GM23338 (cell line): ENCODE measurements at regions not wholly inside any gene's neighbourhood (a gene's known extent, or its start where the extent isn't known, plus 50 kb on each side); places are given as distances from the start of the nearest gene placed in this dataset.

Experiments used
- ATAC-seq: fragments of 200-7000 bp; cut with Tn5 transposase; 3 replicates; pipeline ENCODE4 v1.9.1; 2020
- DNase-seq: peaks from one replicate; pipeline ENCODE4 v3.0.0-alpha.2; 2015; ENCODE audit warnings: low spot score
- H2AFZ ChIP-seq: fragments of 200-600 bp; sonication (generic); 2 replicates; pipeline ENCODE4 v1.8.0; 2016; ENCODE audit warnings: antibody characterized with exemption, mild to moderate bottlenecking, moderate library complexity
- H3F3A ChIP-seq: fragments of 200-600 bp; sonication (generic); replicated peaks from 2 replicates; pipeline ENCODE4 v1.8.0; 2017; ENCODE audit warnings: antibody characterized with exemption, mixed run types, low read depth
- H3K27ac ChIP-seq: fragments of 200-600 bp; sonication (generic); 2 replicates; pipeline ENCODE4 v1.6.1; 2016; ENCODE audit warnings: low read depth
- H3K27me3 ChIP-seq: fragments of 200-600 bp; sonication (generic); 2 replicates; pipeline ENCODE4 v1.8.0; 2016; ENCODE audit warnings: mild to moderate bottlenecking, mixed run types, moderate library complexity; ENCODE audit not compliant: insufficient read depth
- H3K36me3 ChIP-seq: fragments of 200-600 bp; sonication (generic); 2 replicates; pipeline ENCODE4 v1.8.0; 2016; ENCODE audit warnings: mild to moderate bottlenecking; ENCODE audit not compliant: insufficient read depth
- H3K4me1 ChIP-seq: fragments of 200-600 bp; sonication (generic); 2 replicates; pipeline ENCODE4 v1.8.0; 2016; ENCODE audit warnings: mild to moderate bottlenecking, moderate library complexity; ENCODE audit not compliant: insufficient read depth
- H3K4me2 ChIP-seq: fragments of 200-600 bp; sonication (generic); 2 replicates; pipeline ENCODE4 v1.7.1; 2017; ENCODE audit warnings: mixed run types
- H3K4me3 ChIP-seq: fragments of 200-600 bp; sonication (generic); 2 replicates; pipeline ENCODE4 v1.6.1; 2016; ENCODE audit warnings: mixed run types
- H3K79me2 ChIP-seq: fragments of 200-600 bp; sonication (generic); replicated peaks from 2 replicates; pipeline ENCODE4 v1.8.0; 2017; ENCODE audit warnings: mild to moderate bottlenecking; ENCODE audit not compliant: insufficient read depth
- H3K9me2 ChIP-seq: fragments of 200-600 bp; sonication (generic); 2 replicates; pipeline ENCODE4 v1.8.0; 2017; ENCODE audit not compliant: insufficient read depth
- H4K20me1 ChIP-seq: fragments of 200-600 bp; sonication (generic); replicated peaks from 2 replicates; pipeline ENCODE4 v1.8.0; 2017; ENCODE audit warnings: mild to moderate bottlenecking; ENCODE audit not compliant: insufficient read depth
- H3K27ac Mint-ChIP-seq: 2 replicates; pipeline ENCODE4 v1.8.0; 2020; ENCODE audit warnings: inconsistent platforms, mild to moderate bottlenecking, moderate library complexity, mixed read lengths
- H3K27me3 Mint-ChIP-seq: 3 replicates; pipeline ENCODE4 v1.8.0; 2022; ENCODE audit warnings: low read depth, mild to moderate bottlenecking, moderate library complexity, mixed read lengths, inconsistent platforms; ENCODE audit not compliant: insufficient read depth, poor library complexity
- H3K36me3 Mint-ChIP-seq: 3 replicates; pipeline ENCODE4 v1.8.0; 2021; ENCODE audit warnings: low read depth, mild to moderate bottlenecking, inconsistent platforms, moderate library complexity, mixed read lengths
- H3K4me1 Mint-ChIP-seq: 3 replicates; pipeline ENCODE4 v1.8.0; 2020; ENCODE audit warnings: mild to moderate bottlenecking, inconsistent platforms, mixed read lengths
- H3K4me3 Mint-ChIP-seq: 3 replicates; pipeline ENCODE4 v1.8.0; 2021; ENCODE audit warnings: moderate library complexity, mild to moderate bottlenecking, inconsistent platforms, mixed read lengths
- H3K9me3 Mint-ChIP-seq: 3 replicates; pipeline ENCODE4 v1.8.0; 2020; ENCODE audit warnings: moderate library complexity, mild to moderate bottlenecking, inconsistent platforms, mixed read lengths
- CREB1 ChIP-seq: fragments of 250-450 bp; sonication (Bioruptor Pico); IDR thresholded peaks from 2 replicates; pipeline ENCODE4 v1.5.0; 2020; ENCODE audit warnings: low read depth, mild to moderate bottlenecking, moderate library complexity
- CTCF ChIP-seq, 2 experiments: fragments of 200-600 bp in 1 of 2; sonication (generic) in 1 of 2; conservative IDR thresholded peaks; 2 replicates each; pipeline versions ENCODE4 v1.5.1 to v1.6.1; 2016 to 2017; ENCODE audit warnings: antibody characterized with exemption in 2 of 2, low read depth in 2 of 2, mild to moderate bottlenecking in 2 of 2, moderate library complexity in 1 of 2
- ETS1 ChIP-seq: IDR thresholded peaks from 2 replicates; pipeline ENCODE4 v1.6.1; 2016; ENCODE audit warnings: antibody characterized with exemption
- NANOG ChIP-seq: IDR thresholded peaks from 2 replicates; pipeline ENCODE4 v1.6.1; 2016; ENCODE audit warnings: antibody characterized with exemption, borderline replicate concordance
- POLR2AphosphoS5 ChIP-seq: IDR thresholded peaks from 2 replicates; pipeline ENCODE4 v1.6.1; 2016; ENCODE audit warnings: antibody characterized with exemption, low read depth
- STAT1 ChIP-seq: IDR thresholded peaks from one replicate; pipeline ENCODE4 v1.6.1; 2016; ENCODE audit warnings: antibody characterized with exemption; ENCODE audit not compliant: unreplicated experiment
- ZNF114 ChIP-seq: fragments of 250-450 bp; sonication (Bioruptor Pico); IDR thresholded peaks from 2 replicates; pipeline ENCODE4 v1.5.0; 2020; ENCODE audit warnings: mild to moderate bottlenecking, moderate library complexity

GRCh38 chr9:26319859-26320258, 572.7 kb downstream of the CAAP1 start:
- ATAC-seq: no peak

GRCh38 chr9:26313108-26313507, 579.5 kb downstream of the CAAP1 start:
- Mint-ChIP-seq H3K9me3 (no peaks in the 10 kb centered on the region), H3K27me3 (no peaks in the 10 kb centered on the region), H3K4me1 (peaks cover 5% of the 10 kb centered on the region; the same call in 2 of the 3 replicates), H3K36me3 (no peaks in the 10 kb centered on the region), H3K4me3 (no peak overlapping the region), H3K27ac (no peak overlapping the region)
- H3K79me2 ChIP-seq: no peaks in the 10 kb centered on the region
- no peak overlapping the region for H3K27ac ChIP-seq
- H3K9me2 ChIP-seq: no peaks in the 10 kb centered on the region; the same call in 1 of the 2 replicates
- H3K4me1 ChIP-seq: no peaks in the 10 kb centered on the region
- no peaks in the 10 kb centered on the region for H3K27me3 ChIP-seq
- no peak for DNase-seq
- ATAC-seq: no peak
- H3F3A ChIP-seq: no peaks in the 10 kb centered on the region
- H2AFZ ChIP-seq: no peak overlapping the region
- H3K36me3 ChIP-seq: no peaks in the 10 kb centered on the region
- no peak for TF ChIP-seq STAT1
- no peak for TF ChIP-seq CTCF (conservative IDR thresholded peaks at IDR 0.05; ENCODE audit: low read depth in 2 of 2)
- TF ChIP-seq CREB1 (CRISPR knock-in tag): no peak
- no peak for TF ChIP-seq ETS1
- no peak for TF ChIP-seq NANOG
- TF ChIP-seq ZNF114: no peak
- no peak for TF ChIP-seq POLR2AphosphoS5
- no peak overlapping the region for H3K4me3 ChIP-seq
- H3K4me2 ChIP-seq: no peak overlapping the region
- no peaks in the 10 kb centered on the region for H4K20me1 ChIP-seq

More at GRCh38 chr9:26319859-26320258, 572.7 kb downstream of the CAAP1 start:
- Histone ChIP-seq H3K4me1 (no peaks in the 10 kb centered on the region), H3K4me2 (no peak overlapping the region), H2AFZ (no peak overlapping the region), H3K27ac (no peak overlapping the region), H4K20me1 (no peaks in the 10 kb centered on the region), H3K36me3 (no peaks in the 10 kb centered on the region), H3K79me2 (no peaks in the 10 kb centered on the region), H3K4me3 (no peak overlapping the region), H3F3A (no peaks in the 10 kb centered on the region), H3K9me2 (no peaks in the 10 kb centered on the region), H3K27me3 (no peaks in the 10 kb centered on the region)
- Mint-ChIP-seq H3K27me3 (no peaks in the 10 kb centered on the region), H3K9me3 (peaks cover 3% of the 10 kb centered on the region; the same call in 1 of the 3 replicates), H3K4me3 (no peak overlapping the region), H3K27ac (no peak overlapping the region), H3K36me3 (no peaks in the 10 kb centered on the region), H3K4me1 (peaks cover 5% of the 10 kb centered on the region; the same call in 2 of the 3 replicates)
- DNase-seq: no peak
- TF ChIP-seq ETS1: no peak
